Mononuclear cell (primary cell): ENCODE measurements at regions not wholly inside any gene's neighbourhood (a gene's known extent, or its start where the extent isn't known, plus 50 kb on each side); places are given as distances from the start of the nearest gene placed in this dataset.
"Not testable (repeated sequence)": the region's sequence is repeated elsewhere in the genome, so short reads cannot be mapped to it uniquely, and the experiment has no call there.

Source experiments
- H3K27me3 ChIP-seq: 2 replicates; pipeline ENCODE4 v1.6.0; 2011; ENCODE audit warnings: low read length, control low read depth; ENCODE audit not compliant: insufficient read depth
- H3K4me1 ChIP-seq: 2 replicates; pipeline ENCODE4 v1.5.1; 2011; ENCODE audit warnings: mild to moderate bottlenecking, low read length, control low read depth; ENCODE audit not compliant: insufficient read depth
- H3K4me3 ChIP-seq: 2 replicates; pipeline ENCODE4 v1.5.1; 2011; ENCODE audit warnings: mild to moderate bottlenecking, low read length, moderate library complexity
- H3K9me3 ChIP-seq: 2 replicates; pipeline ENCODE4 v1.5.1; 2011; ENCODE audit warnings: low read depth, mild to moderate bottlenecking, control low read depth, low read length

- H3K4me3 ChIP-seq, H3K4me1 ChIP-seq, H3K27me3 ChIP-seq, H3K9me3 ChIP-seq: not testable (repeated sequence)
Observed at GRCh38 chr2:89142959-89143358, 451.5 kb downstream of the RPIA start.

- H3K9me3 ChIP-seq, H3K27me3 ChIP-seq, H3K4me1 ChIP-seq, H3K4me3 ChIP-seq: not testable (repeated sequence)
Observed at GRCh38 chr2:89145342-89145741, 453.9 kb downstream of the RPIA start.

GRCh38 chr2:89148256-89148655 is 456.8 kb downstream of the RPIA start:
- H3K9me3 ChIP-seq, H3K27me3 ChIP-seq, H3K4me3 ChIP-seq, H3K4me1 ChIP-seq: not testable (repeated sequence)

- not testable (repeated sequence) for H3K27me3 ChIP-seq, H3K9me3 ChIP-seq, H3K4me1 ChIP-seq, H3K4me3 ChIP-seq
Observed at GRCh38 chr2:89151699-89152098, 460.2 kb downstream of the RPIA start.

- not testable (repeated sequence) for H3K4me1 ChIP-seq, H3K9me3 ChIP-seq, H3K4me3 ChIP-seq, H3K27me3 ChIP-seq
Observed at GRCh38 chr2:89152501-89152900, 461.0 kb downstream of the RPIA start.

- not testable (repeated sequence) for H3K4me1 ChIP-seq, H3K27me3 ChIP-seq, H3K9me3 ChIP-seq, H3K4me3 ChIP-seq
Observed at GRCh38 chr2:89153210-89153609, 461.7 kb downstream of the RPIA start.

- not testable (repeated sequence) for H3K4me3 ChIP-seq, H3K9me3 ChIP-seq, H3K4me1 ChIP-seq
Observed at GRCh38 chr2:89154247-89154682, 462.8 kb downstream of the RPIA start.

GRCh38 chr2:89160306-89160705 is 468.8 kb downstream of the RPIA start:
- H3K4me3 ChIP-seq, H3K9me3 ChIP-seq, H3K27me3 ChIP-seq, H3K4me1 ChIP-seq: not testable (repeated sequence)

More at GRCh38 chr2:89154247-89154682, 462.8 kb downstream of the RPIA start:
- not testable (repeated sequence) for H3K27me3 ChIP-seq

- not testable (repeated sequence) for H3K27me3 ChIP-seq, H3K9me3 ChIP-seq, H3K4me1 ChIP-seq, H3K4me3 ChIP-seq
Observed at GRCh38 chr2:89161626-89162025, 470.2 kb downstream of the RPIA start.

GRCh38 chr2:89170506-89171173 is 479.2 kb downstream of the RPIA start:
- H3K4me1 ChIP-seq, H3K27me3 ChIP-seq, H3K9me3 ChIP-seq, H3K4me3 ChIP-seq: not testable (repeated sequence)

GRCh38 chr2:89171174-89171519 is 479.7 kb downstream of the RPIA start:
- H3K4me1 ChIP-seq, H3K27me3 ChIP-seq, H3K9me3 ChIP-seq, H3K4me3 ChIP-seq: not testable (repeated sequence)

- H3K27me3 ChIP-seq, H3K4me1 ChIP-seq, H3K4me3 ChIP-seq, H3K9me3 ChIP-seq: not testable (repeated sequence)
Observed at GRCh38 chr2:89177004-89177403, 485.5 kb downstream of the RPIA start.

- not testable (repeated sequence) for H3K9me3 ChIP-seq, H3K4me1 ChIP-seq, H3K4me3 ChIP-seq, H3K27me3 ChIP-seq
Observed at GRCh38 chr2:89182221-89182620, 490.7 kb downstream of the RPIA start.

- not testable (repeated sequence) for H3K4me3 ChIP-seq, H3K4me1 ChIP-seq, H3K9me3 ChIP-seq, H3K27me3 ChIP-seq
Observed at GRCh38 chr2:89184746-89185145, 493.3 kb downstream of the RPIA start.

- not testable (repeated sequence) for H3K4me3 ChIP-seq
Observed at GRCh38 chr2:89195636-89196251, 504.3 kb downstream of the RPIA start.

GRCh38 chr2:89196719-89197118 is 505.2 kb downstream of the RPIA start:
- not testable (repeated sequence) for H3K4me3 ChIP-seq, H3K27me3 ChIP-seq, H3K9me3 ChIP-seq, H3K4me1 ChIP-seq

More at GRCh38 chr2:89195636-89196251, 504.3 kb downstream of the RPIA start:
- not testable (repeated sequence) for H3K27me3 ChIP-seq, H3K9me3 ChIP-seq, H3K4me1 ChIP-seq
